HepG2 (cell line): ENCODE measurements at regions not wholly inside any gene's neighbourhood (a gene's known extent, or its start where the extent isn't known, plus 50 kb on each side); places are given as distances from the start of the nearest gene placed in this dataset.

Experiments used
- AGO1 ChIP-seq: fragments of 200-400 bp; formaldehyde crosslinking; IDR thresholded peaks from 2 replicates; pipeline ENCODE4 v1.6.1; 2017; ENCODE audit warnings: mild to moderate bottlenecking, low read depth, low read length, moderate library complexity; ENCODE audit not compliant: poor library complexity, severe bottlenecking
- MAFK ChIP-seq, 2 experiments: IDR thresholded peaks in 1 of 2; conservative IDR thresholded peaks in 1 of 2; 2 replicates each; pipeline ENCODE4 v1.6.1; 2011; ENCODE audit warnings: improper control_type of control experiment in 2 of 2, low read length in 2 of 2
- MAZ ChIP-seq, 2 experiments: sonication (generic) in 1 of 2; formaldehyde crosslinking in 1 of 2; IDR thresholded peaks; 2 replicates each; pipeline versions ENCODE4 v1.5.0 to v1.6.1; 2012 to 2020; ENCODE audit warnings: low read depth in 2 of 2, mild to moderate bottlenecking in 2 of 2, borderline replicate concordance in 1 of 2, improper control_type of control experiment in 1 of 2, low read length in 1 of 2, missing genetic modification reagents in 1 of 2, moderate library complexity in 1 of 2
- ZNF431 ChIP-seq: sonication (generic); formaldehyde crosslinking; IDR thresholded peaks from 2 replicates; pipeline ENCODE4 v1.9.0; 2022; ENCODE audit warnings: missing genetic modification reagents, low read depth, mild to moderate bottlenecking, borderline replicate concordance
- TF ChIP-seq, protein P1 (sequence below): sonication (generic); formaldehyde crosslinking; conservative IDR thresholded peaks from 2 replicates; pipeline ENCODE4 v1.8.1; 2023; ENCODE audit warnings: missing genetic modification reagents
- TF ChIP-seq, protein P2 (sequence below): sonication (generic); formaldehyde crosslinking; IDR thresholded peaks from 2 replicates; pipeline ENCODE4 v1.5.0; 2020; ENCODE audit warnings: mild to moderate bottlenecking, missing genetic modification reagents, moderate library complexity

DNA sequence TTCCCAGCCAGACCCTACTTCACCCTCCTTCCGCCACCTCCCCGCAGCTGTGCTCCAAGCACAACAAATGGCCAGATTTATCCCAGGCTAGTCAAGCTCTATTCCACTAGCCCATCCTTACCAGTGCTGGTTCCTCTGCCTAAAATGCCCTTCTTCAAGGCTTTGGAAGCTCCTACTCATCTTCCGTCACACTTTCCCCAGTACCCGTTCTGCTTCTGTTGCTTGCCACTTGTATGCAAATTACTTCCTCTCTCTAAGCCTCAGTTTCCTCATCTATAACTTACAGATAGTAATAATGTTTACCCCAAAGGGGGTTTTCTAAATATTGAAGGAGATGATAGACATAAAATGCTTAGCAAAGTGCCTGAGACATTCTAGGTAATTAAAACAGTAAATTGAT lies 193.1 kb downstream of the MAFB start:
- TF ChIP-seq ZNF431, result no peak
- TF ChIP-seq, protein P1, sequence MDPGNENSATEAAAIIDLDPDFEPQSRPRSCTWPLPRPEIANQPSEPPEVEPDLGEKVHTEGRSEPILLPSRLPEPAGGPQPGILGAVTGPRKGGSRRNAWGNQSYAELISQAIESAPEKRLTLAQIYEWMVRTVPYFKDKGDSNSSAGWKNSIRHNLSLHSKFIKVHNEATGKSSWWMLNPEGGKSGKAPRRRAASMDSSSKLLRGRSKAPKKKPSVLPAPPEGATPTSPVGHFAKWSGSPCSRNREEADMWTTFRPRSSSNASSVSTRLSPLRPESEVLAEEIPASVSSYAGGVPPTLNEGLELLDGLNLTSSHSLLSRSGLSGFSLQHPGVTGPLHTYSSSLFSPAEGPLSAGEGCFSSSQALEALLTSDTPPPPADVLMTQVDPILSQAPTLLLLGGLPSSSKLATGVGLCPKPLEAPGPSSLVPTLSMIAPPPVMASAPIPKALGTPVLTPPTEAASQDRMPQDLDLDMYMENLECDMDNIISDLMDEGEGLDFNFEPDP, result no peak
- TF ChIP-seq, protein P2, sequence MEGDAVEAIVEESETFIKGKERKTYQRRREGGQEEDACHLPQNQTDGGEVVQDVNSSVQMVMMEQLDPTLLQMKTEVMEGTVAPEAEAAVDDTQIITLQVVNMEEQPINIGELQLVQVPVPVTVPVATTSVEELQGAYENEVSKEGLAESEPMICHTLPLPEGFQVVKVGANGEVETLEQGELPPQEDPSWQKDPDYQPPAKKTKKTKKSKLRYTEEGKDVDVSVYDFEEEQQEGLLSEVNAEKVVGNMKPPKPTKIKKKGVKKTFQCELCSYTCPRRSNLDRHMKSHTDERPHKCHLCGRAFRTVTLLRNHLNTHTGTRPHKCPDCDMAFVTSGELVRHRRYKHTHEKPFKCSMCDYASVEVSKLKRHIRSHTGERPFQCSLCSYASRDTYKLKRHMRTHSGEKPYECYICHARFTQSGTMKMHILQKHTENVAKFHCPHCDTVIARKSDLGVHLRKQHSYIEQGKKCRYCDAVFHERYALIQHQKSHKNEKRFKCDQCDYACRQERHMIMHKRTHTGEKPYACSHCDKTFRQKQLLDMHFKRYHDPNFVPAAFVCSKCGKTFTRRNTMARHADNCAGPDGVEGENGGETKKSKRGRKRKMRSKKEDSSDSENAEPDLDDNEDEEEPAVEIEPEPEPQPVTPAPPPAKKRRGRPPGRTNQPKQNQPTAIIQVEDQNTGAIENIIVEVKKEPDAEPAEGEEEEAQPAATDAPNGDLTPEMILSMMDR, result no peak
- TF ChIP-seq MAFK (conservative IDR thresholded peaks at IDR 0.05 in 1 of 2, IDR thresholded peaks at IDR 0.05 in 1 of 2; ENCODE audit: low read length in 2 of 2), result no peak
- no peak for TF ChIP-seq MAZ (IDR thresholded peaks at IDR 0.05; ENCODE audit: borderline replicate concordance, low read depth, low read length)
- TF ChIP-seq MAZ (CRISPR knock-in tag; IDR thresholded peaks at IDR 0.05; ENCODE audit: low read depth), result no peak
- no peak for TF ChIP-seq AGO1
